Kidney epithelial cell (primary cell): ENCODE measurements at regions not wholly inside any gene's neighbourhood (a gene's known extent, or its start where the extent isn't known, plus 50 kb on each side); places are given as distances from the start of the nearest gene placed in this dataset.

Experiments used
- DNase-seq: peaks from one replicate; pipeline ENCODE4 v3.0.0-alpha.2; 2010; ENCODE audit warnings: low read depth
- H3K27me3 ChIP-seq: 2 replicates; pipeline ENCODE4 v1.6.0; 2011; ENCODE audit warnings: low read length; ENCODE audit not compliant: control insufficient read depth, insufficient read depth
- H3K36me3 ChIP-seq: 2 replicates; pipeline ENCODE4 v1.5.1; 2011; ENCODE audit warnings: low read length; ENCODE audit not compliant: control insufficient read depth, insufficient read depth
- H3K4me3 ChIP-seq: 2 replicates; pipeline ENCODE4 v1.5.1; 2011; ENCODE audit warnings: low read depth, mild to moderate bottlenecking, control low read depth, low read length
- CTCF ChIP-seq: IDR thresholded peaks from 2 replicates; pipeline ENCODE4 v1.5.1; 2011; ENCODE audit warnings: mild to moderate bottlenecking, moderate library complexity, low read length, control low read depth, inconsistent platforms; ENCODE audit not compliant: insufficient read depth, poor library complexity, severe bottlenecking

GRCh38 chr5:97955450-97955849, 772.4 kb upstream of the RIOK2 start:
- H3K27me3 ChIP-seq = no peaks in the 10 kb centered on the region
- DNase-seq = no peak
- no peaks in the 10 kb centered on the region for H3K36me3 ChIP-seq
- TF ChIP-seq CTCF = no peak
- H3K4me3 ChIP-seq = no peak overlapping the region

- H3K4me3 ChIP-seq = no peak overlapping the region
- no peak for TF ChIP-seq CTCF
- DNase-seq = no peak
- no peaks in the 10 kb centered on the region for H3K27me3 ChIP-seq
- H3K36me3 ChIP-seq = no peaks in the 10 kb centered on the region
These were observed 784.2 kb upstream of the RIOK2 start for GRCh38 chr5:97967292-97967691.

- H3K27me3 ChIP-seq = no peaks in the 10 kb centered on the region
- H3K4me3 ChIP-seq = no peak overlapping the region
- TF ChIP-seq CTCF = no peak
- DNase-seq = no peak
- H3K36me3 ChIP-seq = no peaks in the 10 kb centered on the region
These were observed 785.3 kb upstream of the RIOK2 start for GRCh38 chr5:97968346-97968745.

- H3K4me3 ChIP-seq = no peak overlapping the region
- DNase-seq = no peak
- TF ChIP-seq CTCF = no peak
These were observed 793.7 kb upstream of the RGMB start for GRCh38 chr5:97979740-97980139.

GRCh38 chr5:97980291-97980690, 793.2 kb upstream of the RGMB start:
- Histone ChIP-seq H3K4me3 (no peak overlapping the region), H3K27me3 (no peaks in the 10 kb centered on the region), H3K36me3 (no peaks in the 10 kb centered on the region)
- DNase-seq = no peak
- no peak for TF ChIP-seq CTCF

More at GRCh38 chr5:97979740-97980139, 793.7 kb upstream of the RGMB start:
- Histone ChIP-seq H3K36me3 (no peaks in the 10 kb centered on the region), H3K27me3 (no peaks in the 10 kb centered on the region)

- no peak for DNase-seq
- no peak for TF ChIP-seq CTCF
- H3K4me3 ChIP-seq = no peak overlapping the region
- H3K36me3 ChIP-seq = no peaks in the 10 kb centered on the region
- no peaks in the 10 kb centered on the region for H3K27me3 ChIP-seq
These were observed 787.4 kb upstream of the RGMB start for GRCh38 chr5:97986069-97986468.
